ENCODE measurements at regions not wholly inside any gene's neighbourhood (a gene's known extent, or its start where the extent isn't known, plus 50 kb on each side); places are given as distances from the start of the nearest gene placed in this dataset.

DNA sequence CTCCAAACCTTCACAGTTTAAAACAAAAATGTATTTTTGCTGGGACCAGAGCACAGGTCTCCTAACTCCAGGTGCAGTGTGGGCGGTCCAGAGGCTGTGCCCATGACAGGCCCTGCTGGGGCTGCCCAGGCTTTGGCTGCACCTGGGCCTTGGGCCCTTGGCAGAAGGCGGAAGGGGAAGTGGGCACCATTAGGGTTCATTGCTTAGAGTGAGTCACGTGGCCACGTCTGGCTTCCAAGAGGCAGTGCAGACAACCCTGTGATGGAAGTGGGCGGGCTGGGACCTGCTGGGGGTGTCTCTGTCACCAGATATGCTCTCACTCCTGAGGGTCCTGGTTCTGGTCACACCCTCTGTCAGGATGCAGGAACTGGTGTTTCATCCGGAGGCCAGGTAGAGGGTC, 302.2 kb downstream of the QKI start:
- TF ChIP-seq, protein P1, sequence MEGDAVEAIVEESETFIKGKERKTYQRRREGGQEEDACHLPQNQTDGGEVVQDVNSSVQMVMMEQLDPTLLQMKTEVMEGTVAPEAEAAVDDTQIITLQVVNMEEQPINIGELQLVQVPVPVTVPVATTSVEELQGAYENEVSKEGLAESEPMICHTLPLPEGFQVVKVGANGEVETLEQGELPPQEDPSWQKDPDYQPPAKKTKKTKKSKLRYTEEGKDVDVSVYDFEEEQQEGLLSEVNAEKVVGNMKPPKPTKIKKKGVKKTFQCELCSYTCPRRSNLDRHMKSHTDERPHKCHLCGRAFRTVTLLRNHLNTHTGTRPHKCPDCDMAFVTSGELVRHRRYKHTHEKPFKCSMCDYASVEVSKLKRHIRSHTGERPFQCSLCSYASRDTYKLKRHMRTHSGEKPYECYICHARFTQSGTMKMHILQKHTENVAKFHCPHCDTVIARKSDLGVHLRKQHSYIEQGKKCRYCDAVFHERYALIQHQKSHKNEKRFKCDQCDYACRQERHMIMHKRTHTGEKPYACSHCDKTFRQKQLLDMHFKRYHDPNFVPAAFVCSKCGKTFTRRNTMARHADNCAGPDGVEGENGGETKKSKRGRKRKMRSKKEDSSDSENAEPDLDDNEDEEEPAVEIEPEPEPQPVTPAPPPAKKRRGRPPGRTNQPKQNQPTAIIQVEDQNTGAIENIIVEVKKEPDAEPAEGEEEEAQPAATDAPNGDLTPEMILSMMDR (CRISPR knock-in tag; IDR thresholded peaks at IDR 0.05), result no peak
- no peak for TF ChIP-seq ZBTB10 (CRISPR knock-in tag; IDR thresholded peaks at IDR 0.05; ENCODE audit: borderline replicate concordance)
- no peak for TF ChIP-seq KDM5B (CRISPR knock-in tag; IDR thresholded peaks at IDR 0.05; ENCODE audit: borderline replicate concordance)
- no peak for TF ChIP-seq ZNF556 (CRISPR knock-in tag; IDR thresholded peaks at IDR 0.05; ENCODE audit: borderline replicate concordance)
- no peak for TF ChIP-seq REST (IDR thresholded peaks at IDR 0.05; ENCODE audit: borderline replicate concordance in 1 of 2, low read depth in 1 of 2, low read length in 2 of 2)
- no peak for TF ChIP-seq RFX5 (IDR thresholded peaks at IDR 0.05; ENCODE audit: low read depth, low read length)
- no peak for TF ChIP-seq PRPF4 (IDR thresholded peaks at IDR 0.05; ENCODE audit: low read depth, low read length, poor library complexity, severe bottlenecking)
- no peak for TF ChIP-seq FOXP1 (IDR thresholded peaks at IDR 0.05)
- no peak for TF ChIP-seq FOXP1 (CRISPR knock-in tag; IDR thresholded peaks at IDR 0.05)

Data from HepG2 (cell line).